CD14-positive monocyte (primary cell): ENCODE measurements at regions not wholly inside any gene's neighbourhood (a gene's known extent, or its start where the extent isn't known, plus 50 kb on each side); places are given as distances from the start of the nearest gene placed in this dataset.

ENCODE experiments used
- DNase-seq, 3 donors: peaks; one replicate each; pipeline ENCODE4 v3.0.0-alpha.2; 2011 to 2022
- H2AFZ ChIP-seq: 2 replicates; pipeline ENCODE4 v1.6.0; 2012; ENCODE audit warnings: mild to moderate bottlenecking, low read depth, low read length, inconsistent platforms; ENCODE audit not compliant: insufficient read depth, poor library complexity, severe bottlenecking
- H3K27ac ChIP-seq, 2 donors: 1 replicate in 1 of 2; 2 replicates in 1 of 2; pipeline ENCODE4 v1.5.1; 2012 to 2013; ENCODE audit warnings: low read length in 2 of 2, control low read depth in 1 of 2, inconsistent platforms in 1 of 2, low read depth in 1 of 2, mild to moderate bottlenecking in 1 of 2
- H3K27me3 ChIP-seq, 2 donors: one replicate each; pipeline versions ENCODE4 v1.6.0 to v1.6.1; 2011 to 2013; ENCODE audit warnings: low read length in 2 of 2; ENCODE audit not compliant: control insufficient read depth in 2 of 2, insufficient read depth in 2 of 2
- H3K36me3 ChIP-seq, 2 donors: replicated peaks in 1 of 2; 1 replicate in 1 of 2; 2 replicates in 1 of 2; pipeline versions ENCODE4 v1.5.1 to v1.6.1; 2012 to 2013; ENCODE audit warnings: low read length in 2 of 2, control low read depth in 1 of 2, inconsistent platforms in 1 of 2, mild to moderate bottlenecking in 1 of 2; ENCODE audit not compliant: insufficient read depth in 2 of 2, control insufficient read depth in 1 of 2
- H3K4me1 ChIP-seq, 2 donors: 1 replicate in 1 of 2; 2 replicates in 1 of 2; pipeline versions ENCODE4 v1.5.1 to v1.6.1; 2012 to 2013; ENCODE audit warnings: low read length in 2 of 2, control low read depth in 1 of 2, inconsistent platforms in 1 of 2, mild to moderate bottlenecking in 1 of 2, moderate library complexity in 1 of 2; ENCODE audit not compliant: insufficient read depth in 2 of 2, control insufficient read depth in 1 of 2
- H3K4me2 ChIP-seq: replicated peaks from 2 replicates; pipeline ENCODE3; 2012; ENCODE audit warnings: low read length, moderate library complexity, mild to moderate bottlenecking; ENCODE audit not compliant: poor library complexity, severe bottlenecking; ENCODE audit errors: extremely low read depth
- H3K4me3 ChIP-seq, 3 experiments: fragments of 200-600 bp in 1 of 3; sonication (generic) in 1 of 3; replicated peaks in 1 of 3; 1 replicate in 2 of 3; 2 replicates in 1 of 3; pipeline ENCODE4 v1.5.1; 2011 to 2013; ENCODE audit warnings: low read length in 3 of 3, mild to moderate bottlenecking in 3 of 3, control low read depth in 2 of 3, low read depth in 2 of 3, inconsistent platforms in 1 of 3, moderate library complexity in 1 of 3
- H3K79me2 ChIP-seq: 2 replicates; pipeline ENCODE4 v1.6.0; 2012; ENCODE audit warnings: mild to moderate bottlenecking, control low read depth, inconsistent platforms, low read length, moderate library complexity; ENCODE audit not compliant: insufficient read depth
- H3K9ac ChIP-seq: 2 replicates; pipeline ENCODE4 v1.6.0; 2017; ENCODE audit warnings: low read length, mild to moderate bottlenecking; ENCODE audit not compliant: insufficient read depth, poor library complexity, severe bottlenecking
- H3K9me3 ChIP-seq, 2 donors: replicated peaks in 1 of 2; 1 replicate in 1 of 2; 2 replicates in 1 of 2; pipeline versions ENCODE4 v1.5.1 to v1.6.1; 2012 to 2013; ENCODE audit warnings: low read length in 2 of 2, control low read depth in 1 of 2; ENCODE audit not compliant: control insufficient read depth in 1 of 2, insufficient read depth in 1 of 2
- H4K20me1 ChIP-seq: 2 replicates; pipeline ENCODE4 v1.6.0; 2012; ENCODE audit warnings: mild to moderate bottlenecking, low read length, control low read depth, moderate library complexity; ENCODE audit not compliant: insufficient read depth
- H3K27ac Mint-ChIP-seq, 7 donors: one replicate each; pipeline ENCODE4 v1.8.0; 2020; ENCODE audit warnings: mild to moderate bottlenecking in 7 of 7, mixed read lengths in 7 of 7, moderate library complexity in 6 of 7, inconsistent platforms in 2 of 7
- H3K27me3 Mint-ChIP-seq, 3 donors: one replicate each; pipeline ENCODE4 v1.8.0; 2021 to 2022; ENCODE audit warnings: low read depth in 3 of 3, mild to moderate bottlenecking in 3 of 3, mixed read lengths in 3 of 3, moderate library complexity in 3 of 3, inconsistent platforms in 1 of 3
- H3K36me3 Mint-ChIP-seq, 2 donors: one replicate each; pipeline ENCODE4 v1.8.0; 2020; ENCODE audit warnings: mixed read lengths in 2 of 2, inconsistent platforms in 1 of 2, mild to moderate bottlenecking in 1 of 2
- H3K4me1 Mint-ChIP-seq: one replicate; pipeline ENCODE4 v1.8.0; 2020; ENCODE audit warnings: mild to moderate bottlenecking, mixed read lengths
- H3K4me3 Mint-ChIP-seq, 2 donors: one replicate each; pipeline ENCODE4 v1.8.0; 2020; ENCODE audit warnings: mild to moderate bottlenecking in 2 of 2, mixed read lengths in 2 of 2, moderate library complexity in 1 of 2
- H3K9me3 Mint-ChIP-seq, 7 donors: one replicate each; pipeline ENCODE4 v1.8.0; 2020 to 2022; ENCODE audit warnings: mixed read lengths in 7 of 7, mild to moderate bottlenecking in 6 of 7, moderate library complexity in 6 of 7, inconsistent platforms in 2 of 7
- WGBS: methylation state at CpG from one replicate; pipeline ENCODE4 v1.1.5; 2013; ENCODE audit warnings: missing lambda C conversion rate; ENCODE audit not compliant: insufficient coverage; 5-methylcytosine and 5-hydroxymethylcytosine counted together
- intact Hi-C, 2 donors: fragments of 100-400 bp; cut with micrococcal nuclease; formaldehyde crosslinking; loops; one replicate each; pipeline versions ENCODE4 v1.15.0 to v1.15.1; 2023
- TF ChIP-seq, protein P1 (sequence below): fragments of 200-600 bp; IDR thresholded peaks from one replicate; pipeline ENCODE4 v1.8.0; 2022; ENCODE audit warnings: antibody characterized with exemption, mild to moderate bottlenecking

DNA sequence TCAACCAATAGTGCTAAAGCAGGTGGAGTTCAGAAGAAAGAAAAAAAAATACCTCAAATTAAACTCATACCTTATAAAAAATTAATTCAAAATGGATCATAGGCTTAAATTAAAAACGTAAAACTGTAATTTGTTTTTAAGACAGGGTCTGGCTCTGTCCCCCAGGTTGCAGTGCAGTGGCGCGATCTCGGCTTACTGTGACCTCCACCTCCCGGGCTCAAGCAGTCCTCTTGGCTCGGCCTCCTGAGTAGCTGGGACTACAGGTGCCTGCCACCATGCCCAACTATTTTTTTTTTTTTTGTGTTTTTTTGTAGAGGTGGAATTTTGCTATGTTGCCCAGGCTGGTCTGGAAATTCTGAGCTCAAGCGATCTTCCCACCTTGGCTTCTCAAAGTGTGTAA lies 111.6 kb downstream of the HDGFL1 start:
- peaks cover 0 to 3% (median 0%) of the 10 kb centered on the region in 7 donors for H3K9me3 Mint-ChIP-seq
- no peak overlapping the region for H2AFZ ChIP-seq
- H3K79me2 ChIP-seq, result no peaks in the 10 kb centered on the region
- no peaks in the 10 kb centered on the region for H3K9me3 ChIP-seq
- H4K20me1 ChIP-seq, result no peaks in the 10 kb centered on the region
- H3K4me1 ChIP-seq, result no peaks in the 10 kb centered on the region
- H3K4me2 ChIP-seq, result no peak overlapping the region
- H3K36me3 Mint-ChIP-seq, result no peaks in the 10 kb centered on the region
- no peak overlapping the region for H3K4me3 Mint-ChIP-seq
- H3K27me3 Mint-ChIP-seq, result no peaks in the 10 kb centered on the region
- TF ChIP-seq, protein P1, sequence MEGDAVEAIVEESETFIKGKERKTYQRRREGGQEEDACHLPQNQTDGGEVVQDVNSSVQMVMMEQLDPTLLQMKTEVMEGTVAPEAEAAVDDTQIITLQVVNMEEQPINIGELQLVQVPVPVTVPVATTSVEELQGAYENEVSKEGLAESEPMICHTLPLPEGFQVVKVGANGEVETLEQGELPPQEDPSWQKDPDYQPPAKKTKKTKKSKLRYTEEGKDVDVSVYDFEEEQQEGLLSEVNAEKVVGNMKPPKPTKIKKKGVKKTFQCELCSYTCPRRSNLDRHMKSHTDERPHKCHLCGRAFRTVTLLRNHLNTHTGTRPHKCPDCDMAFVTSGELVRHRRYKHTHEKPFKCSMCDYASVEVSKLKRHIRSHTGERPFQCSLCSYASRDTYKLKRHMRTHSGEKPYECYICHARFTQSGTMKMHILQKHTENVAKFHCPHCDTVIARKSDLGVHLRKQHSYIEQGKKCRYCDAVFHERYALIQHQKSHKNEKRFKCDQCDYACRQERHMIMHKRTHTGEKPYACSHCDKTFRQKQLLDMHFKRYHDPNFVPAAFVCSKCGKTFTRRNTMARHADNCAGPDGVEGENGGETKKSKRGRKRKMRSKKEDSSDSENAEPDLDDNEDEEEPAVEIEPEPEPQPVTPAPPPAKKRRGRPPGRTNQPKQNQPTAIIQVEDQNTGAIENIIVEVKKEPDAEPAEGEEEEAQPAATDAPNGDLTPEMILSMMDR, result no peak
- H3K27ac Mint-ChIP-seq, result peak overlapping the region in 1 of 7 donors; percentile 30
- H3K36me3 ChIP-seq, result no peaks in the 10 kb centered on the region
- H3K27me3 ChIP-seq, result no peaks in the 10 kb centered on the region
- H3K4me3 ChIP-seq, result no peak overlapping the region
- H3K4me1 Mint-ChIP-seq, result no peaks in the 10 kb centered on the region
- H3K9ac ChIP-seq, result no peak overlapping the region
- H3K27ac ChIP-seq, result no peak overlapping the region
- WGBS, result 91% methylated on average over 6 of the region's 7 CpGs
- DNase-seq, result no peak
- intact Hi-C loops, result no loop called here

DNA sequence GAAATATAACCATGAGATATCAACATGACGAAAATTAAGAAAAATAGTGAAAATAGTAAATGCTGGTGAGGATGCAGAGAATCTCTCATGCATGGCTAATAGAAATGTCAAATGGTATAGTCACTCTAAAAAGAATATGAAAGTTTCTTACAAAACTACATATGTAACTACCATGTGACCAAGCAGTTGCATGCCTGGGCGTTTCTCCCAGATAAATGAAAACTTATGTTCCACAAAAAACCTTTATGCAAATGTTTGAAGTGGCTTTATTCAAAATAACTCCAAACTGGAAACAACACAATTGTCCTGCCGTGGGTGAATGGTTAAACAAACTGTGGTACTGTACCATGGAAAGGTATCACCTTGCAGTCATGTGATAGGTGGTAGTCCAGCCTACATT lies 112.4 kb downstream of the HDGFL1 start:
- no peak overlapping the region for H3K4me3 ChIP-seq
- Mint-ChIP-seq H3K4me1 (no peaks in the 10 kb centered on the region), H3K4me3 (no peak overlapping the region), H3K27ac (no peak overlapping the region), H3K27me3 (no peaks in the 10 kb centered on the region), H3K9me3 (peaks cover 0 to 3% (median 0%) of the 10 kb centered on the region in 7 donors), H3K36me3 (no peaks in the 10 kb centered on the region)
- no peaks in the 10 kb centered on the region for H3K4me1 ChIP-seq
- no peaks in the 10 kb centered on the region for H3K9me3 ChIP-seq
- intact Hi-C loops, result no loop called here
- no peaks in the 10 kb centered on the region for H4K20me1 ChIP-seq
- H3K36me3 ChIP-seq, result no peaks in the 10 kb centered on the region
- H2AFZ ChIP-seq, result no peak overlapping the region
- H3K79me2 ChIP-seq, result no peaks in the 10 kb centered on the region
- TF ChIP-seq, protein P1, result no peak
- H3K4me2 ChIP-seq, result no peak overlapping the region
- no peak overlapping the region for H3K9ac ChIP-seq
- H3K27me3 ChIP-seq, result no peaks in the 10 kb centered on the region
- WGBS, result no CpG with 5 or more reads among the region's 3 CpGs
- no peak overlapping the region for H3K27ac ChIP-seq
- DNase-seq, result no peak
